GM18502 (cell line): ENCODE measurements at regions not wholly inside any gene's neighbourhood (a gene's known extent, or its start where the extent isn't known, plus 50 kb on each side); places are given as distances from the start of the nearest gene placed in this dataset.
"Not testable (repeated sequence)": the region's sequence is repeated elsewhere in the genome, so short reads cannot be mapped to it uniquely, and the experiment has no call there.

Experiments used
- ATAC-seq: cut with Tn5 transposase; IDR thresholded peaks from one replicate; pipeline ENCODE4 v1.9.1; 2021; ENCODE audit warnings: mild to moderate bottlenecking; ENCODE audit not compliant: unreplicated experiment, poor library complexity

DNA sequence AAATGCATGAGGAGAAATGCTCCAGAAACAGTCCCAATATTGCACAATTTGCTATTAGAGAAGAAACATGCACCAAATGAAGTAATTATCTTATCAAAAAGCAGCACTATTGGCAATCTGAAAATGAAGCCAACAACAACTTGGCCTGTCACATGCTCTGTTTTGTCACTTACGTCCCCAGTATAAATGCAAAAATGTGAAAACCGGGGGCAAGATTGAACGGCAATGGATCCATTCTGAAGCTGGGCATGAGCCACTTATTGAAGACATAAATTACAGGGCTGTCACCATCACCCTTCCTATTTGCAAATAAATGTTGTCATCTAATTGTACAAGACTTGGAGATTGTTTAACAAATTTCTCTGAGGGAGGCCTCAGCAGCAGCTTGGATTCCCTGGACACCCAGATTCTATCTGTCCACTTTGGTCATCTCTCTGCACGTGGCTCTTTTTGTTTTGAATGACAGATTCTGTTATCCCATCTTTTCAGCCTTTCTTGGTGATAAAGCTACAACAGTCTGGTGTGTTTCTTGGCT lies 180.2 kb upstream of the CDH5 start:
- no peak for ATAC-seq

- ATAC-seq: no peak
Observed at GRCh38 chr16:66182592-66182991, 183.9 kb upstream of the CDH5 start.

- ATAC-seq: no peak
Observed at GRCh38 chr16:66176731-66177130, 189.8 kb upstream of the CDH5 start.

DNA sequence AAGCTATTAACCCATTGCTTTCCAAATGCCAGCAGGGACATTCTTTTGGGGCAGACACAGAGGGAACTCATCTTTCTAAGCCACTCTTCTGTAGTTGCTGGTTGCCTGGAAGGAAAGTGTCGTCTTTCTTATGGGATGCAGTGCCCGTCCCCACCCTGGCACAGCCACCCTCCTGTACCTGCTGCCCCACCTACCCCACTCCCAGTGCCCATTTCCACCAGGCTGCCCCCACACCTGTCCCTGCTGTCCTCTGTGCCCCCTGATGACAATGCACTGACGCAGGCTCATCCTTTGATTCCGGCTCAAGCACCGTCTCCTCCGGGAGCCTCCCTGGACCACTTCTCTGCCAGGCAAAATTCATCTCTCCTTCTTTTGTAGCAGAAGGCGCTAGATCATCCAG lies 190.4 kb upstream of the CDH5 start:
- no peak for ATAC-seq

- no peak for ATAC-seq
Observed at GRCh38 chr16:66175636-66176035, 190.9 kb upstream of the CDH5 start.

DNA sequence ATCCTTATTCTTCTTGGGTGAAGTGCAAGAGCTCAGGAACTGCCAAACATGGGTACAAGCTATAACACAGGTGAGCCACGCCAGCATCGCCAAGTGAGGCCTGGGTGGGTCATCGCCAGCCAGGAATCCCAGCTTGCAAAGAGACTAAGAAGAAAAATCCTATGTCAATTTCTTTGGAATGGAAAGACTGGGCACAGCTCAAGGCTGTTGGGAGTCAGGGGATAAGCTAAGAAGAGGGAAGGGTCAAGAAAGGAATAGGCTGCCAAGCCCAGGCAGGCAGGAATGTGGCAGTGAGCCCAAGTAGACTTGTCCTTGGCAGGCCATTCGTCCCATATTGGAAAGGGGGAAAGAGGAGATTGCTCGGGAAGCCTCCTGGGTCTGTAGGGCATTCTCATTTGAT lies 191.4 kb upstream of the CDH5 start:
- ATAC-seq: no peak

DNA sequence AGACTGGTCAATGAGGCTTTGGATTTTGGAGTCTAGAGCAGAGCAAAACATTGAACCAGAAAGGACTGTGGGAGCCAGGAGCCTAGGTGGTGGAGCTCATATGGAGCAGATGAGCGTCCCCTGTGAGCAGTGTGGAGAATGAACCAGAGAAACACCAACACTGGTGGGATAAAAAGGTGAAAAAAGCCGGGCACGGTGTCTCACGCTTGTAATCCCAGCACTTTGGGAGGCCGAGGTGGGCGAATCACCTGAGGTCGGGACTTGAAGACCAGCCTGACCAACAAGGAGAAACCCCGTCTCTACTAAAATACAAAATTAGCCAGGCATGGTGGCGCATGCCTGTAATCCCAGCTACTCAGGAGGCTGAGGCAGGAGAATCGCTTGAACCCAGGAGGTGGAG lies 192.7 kb upstream of the CDH5 start:
- not testable (repeated sequence) for ATAC-seq

DNA sequence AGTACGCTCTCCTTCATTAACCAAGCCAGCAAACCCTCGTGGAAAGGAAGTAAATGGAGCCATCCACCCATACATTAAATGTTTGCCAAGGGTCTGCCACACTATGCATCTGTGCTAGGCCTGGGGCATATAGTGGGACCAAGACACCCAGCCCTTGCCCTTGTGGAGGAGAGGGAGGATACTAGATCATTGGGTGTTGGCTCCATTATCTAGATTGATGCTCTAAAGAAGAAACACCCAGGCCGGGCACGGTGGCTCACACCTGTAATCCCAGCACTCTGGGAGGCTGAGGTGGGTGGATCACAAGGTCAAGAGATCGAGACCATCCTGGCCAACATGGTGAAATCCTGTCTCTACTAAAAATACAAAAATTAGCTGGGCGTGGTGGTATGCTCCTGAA lies 193.3 kb upstream of the CDH5 start:
- not testable (repeated sequence) for ATAC-seq

DNA sequence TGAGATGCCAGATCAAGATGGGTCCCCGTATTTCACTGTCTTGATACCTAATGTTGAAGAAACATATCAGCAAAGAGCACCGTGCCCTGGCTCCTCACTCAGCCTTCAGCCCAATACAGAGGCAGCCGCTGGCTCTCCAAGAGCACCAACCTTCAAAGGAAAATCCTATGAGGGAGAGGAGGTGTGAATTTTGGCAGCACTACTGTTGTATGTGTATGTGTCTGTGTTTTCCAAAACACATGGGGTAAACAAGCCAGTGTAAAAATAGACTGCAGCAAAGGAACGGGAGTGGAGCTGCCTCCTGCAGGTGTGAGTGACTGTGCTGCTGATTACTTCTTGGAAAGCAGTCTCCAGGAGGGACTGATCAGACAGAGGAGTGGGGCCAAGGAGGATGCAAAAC lies 194.0 kb upstream of the CDH5 start:
- ATAC-seq: no peak

DNA sequence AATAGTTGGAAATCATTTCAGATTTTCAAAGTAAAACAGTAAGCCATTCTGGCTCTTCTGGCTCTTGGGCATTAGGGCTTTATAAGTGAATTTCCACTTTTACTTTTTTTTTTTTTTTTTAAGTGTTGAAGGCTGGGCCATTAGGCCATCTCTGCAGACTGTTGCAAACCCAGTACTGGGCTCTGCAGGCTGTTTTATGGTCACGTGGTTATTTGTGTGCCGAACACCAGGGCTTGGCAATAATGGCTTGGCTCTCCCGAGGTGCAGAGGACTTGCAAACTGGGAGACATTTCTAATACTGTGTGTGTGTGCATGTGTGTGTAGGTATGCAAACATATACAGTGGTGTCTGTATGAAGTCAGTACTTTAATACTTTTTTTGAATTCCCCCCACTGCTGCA lies 194.9 kb upstream of the CDH5 start:
- no peak for ATAC-seq

DNA sequence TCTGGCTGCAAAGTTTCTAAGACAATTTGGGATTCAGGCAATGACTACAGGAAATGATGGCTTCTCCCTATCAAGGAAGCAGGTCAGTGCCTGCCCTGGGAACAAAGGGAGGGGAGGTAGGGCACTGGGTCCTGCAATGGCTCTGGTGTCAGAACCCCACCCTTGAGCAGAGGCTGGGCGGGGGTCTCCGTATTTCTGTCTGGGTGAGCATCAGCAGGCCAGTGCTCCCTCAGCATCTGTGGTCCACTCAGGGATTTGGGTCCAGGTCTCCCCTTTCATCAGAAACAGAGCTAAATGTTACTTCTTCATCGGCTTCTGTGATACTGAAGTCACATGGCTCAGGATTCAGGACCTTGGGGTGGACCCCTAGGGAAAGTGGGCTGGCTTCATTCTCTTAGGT lies 195.5 kb upstream of the CDH5 start:
- no peak for ATAC-seq

GRCh38 chr16:66169817-66170216 lies 196.7 kb upstream of the CDH5 start:
- ATAC-seq: no peak

DNA sequence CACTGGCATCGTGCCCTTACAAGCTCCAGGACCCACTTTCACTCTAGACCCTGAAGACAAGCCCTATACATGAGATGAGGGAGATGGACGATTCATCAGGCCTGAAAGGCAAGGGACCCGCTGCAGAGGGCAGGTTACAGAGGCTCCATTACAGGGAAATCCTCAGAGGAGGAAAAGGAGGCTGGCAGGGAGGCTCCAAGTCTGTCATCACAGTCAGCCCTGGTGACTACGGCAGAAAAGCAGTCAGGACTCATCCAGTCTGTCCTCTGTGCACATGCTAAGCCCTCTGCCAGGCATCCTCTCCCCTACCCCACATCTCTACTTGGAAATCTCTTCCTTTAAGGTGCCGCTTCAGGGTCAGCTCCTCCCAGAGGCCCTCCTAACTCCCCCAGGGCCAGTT lies 197.7 kb upstream of the CDH5 start:
- ATAC-seq: no peak

DNA sequence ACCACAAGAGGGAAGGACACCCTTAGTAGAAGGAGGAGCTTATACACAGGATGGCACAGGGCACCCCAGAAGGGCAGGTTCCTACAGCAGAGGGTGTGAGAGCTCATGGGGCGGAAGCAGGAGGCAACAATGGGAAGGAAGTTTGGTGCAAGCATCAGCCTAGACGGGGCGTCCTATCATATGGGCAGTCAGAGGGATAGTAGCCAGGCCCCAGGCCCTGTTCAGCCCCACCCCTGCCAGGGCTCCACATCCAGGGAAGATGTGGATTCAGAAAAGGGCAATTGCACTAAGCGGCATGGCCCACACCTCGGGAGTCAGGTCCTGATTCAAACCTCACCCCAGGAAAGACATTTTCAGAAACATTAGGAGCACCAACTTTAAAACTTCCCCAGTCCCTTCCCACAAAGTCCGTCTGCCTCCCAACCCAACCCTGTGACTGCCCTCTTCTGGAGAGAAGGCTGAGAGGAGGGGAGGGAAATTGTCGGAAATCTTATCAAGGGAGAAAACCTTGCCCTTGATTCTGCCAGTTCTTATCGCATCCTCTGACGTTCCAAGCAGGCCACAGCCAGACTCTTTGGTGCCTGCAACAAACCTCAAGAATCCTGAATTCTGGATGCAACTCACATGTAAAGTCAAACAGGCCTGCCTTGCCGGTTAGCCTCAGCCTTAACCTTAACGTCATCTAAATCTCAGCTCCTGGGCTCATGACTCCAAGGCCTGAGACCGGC lies 198.8 kb upstream of the CDH5 start:
- ATAC-seq: no peak

DNA sequence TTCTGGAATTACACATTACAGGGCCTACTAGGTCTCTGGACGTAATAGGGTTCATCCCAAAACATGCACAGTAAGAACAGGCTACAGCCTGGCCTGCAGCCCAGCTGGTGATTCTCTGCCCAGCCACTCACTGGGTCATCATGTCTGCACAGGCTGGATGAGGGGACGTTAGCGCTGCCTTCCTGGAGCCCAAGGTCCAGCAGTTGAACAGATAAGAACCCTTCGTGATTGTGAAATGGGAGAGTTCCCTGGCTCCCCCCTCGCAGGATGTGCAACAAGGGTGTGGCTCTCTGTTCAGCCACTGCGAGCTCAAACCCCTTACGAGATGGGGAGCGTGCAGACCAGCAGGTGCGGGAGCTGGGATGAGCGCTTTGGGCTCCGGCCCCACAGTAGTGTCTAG lies 200.0 kb upstream of the CDH5 start:
- ATAC-seq: no peak

DNA sequence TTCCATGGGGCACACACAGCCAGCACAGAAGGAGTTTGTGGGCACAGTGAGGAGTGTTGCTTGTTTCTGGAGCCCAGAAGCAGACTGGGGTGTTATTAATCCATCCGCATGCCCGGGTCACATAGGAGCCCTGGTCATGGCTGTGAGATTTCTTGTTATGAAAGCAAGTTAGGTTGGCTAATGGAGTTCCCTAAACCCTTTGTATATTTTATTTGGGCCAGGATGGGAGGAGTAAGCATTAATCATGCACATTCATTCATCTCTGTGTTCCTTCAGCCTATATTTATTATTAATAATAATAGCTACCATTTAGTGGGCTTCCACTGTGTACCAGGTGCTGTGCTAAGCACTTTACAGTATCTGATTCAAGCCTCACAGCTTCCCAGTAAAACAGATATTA lies 200.6 kb upstream of the CDH5 start:
- ATAC-seq: no peak

DNA sequence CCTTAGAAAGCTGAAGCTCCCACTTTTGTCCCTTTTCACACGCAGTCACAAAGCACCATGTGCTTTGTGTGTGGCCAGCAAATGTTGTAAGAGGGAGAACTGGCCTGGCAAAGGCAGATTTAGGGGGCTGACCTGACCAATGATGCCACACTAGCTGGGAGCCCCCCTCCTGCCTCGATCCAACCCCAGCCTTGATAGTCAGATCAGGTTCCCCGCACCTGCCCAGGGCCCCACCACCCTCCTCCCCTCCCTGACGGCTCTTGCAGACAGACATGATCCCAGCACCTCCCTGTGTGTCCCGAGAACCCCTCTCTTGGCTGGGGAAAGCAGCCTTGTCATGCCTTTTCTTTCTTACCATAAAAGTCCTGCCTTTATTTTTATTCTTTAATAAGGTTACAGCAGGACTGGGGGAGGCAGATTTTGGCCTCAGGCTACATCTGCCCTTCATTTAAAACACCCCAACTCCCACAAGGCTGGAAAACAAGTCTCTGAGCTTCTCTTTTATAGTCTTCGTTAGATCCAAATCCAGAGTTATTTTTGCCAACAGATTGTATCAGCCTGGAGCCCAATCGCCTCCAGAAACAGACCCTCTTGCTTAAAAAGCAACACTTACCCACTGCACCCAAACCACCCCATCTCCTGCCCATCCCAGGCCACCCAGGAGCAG lies 201.8 kb upstream of the CDH5 start:
- ATAC-seq: no peak

DNA sequence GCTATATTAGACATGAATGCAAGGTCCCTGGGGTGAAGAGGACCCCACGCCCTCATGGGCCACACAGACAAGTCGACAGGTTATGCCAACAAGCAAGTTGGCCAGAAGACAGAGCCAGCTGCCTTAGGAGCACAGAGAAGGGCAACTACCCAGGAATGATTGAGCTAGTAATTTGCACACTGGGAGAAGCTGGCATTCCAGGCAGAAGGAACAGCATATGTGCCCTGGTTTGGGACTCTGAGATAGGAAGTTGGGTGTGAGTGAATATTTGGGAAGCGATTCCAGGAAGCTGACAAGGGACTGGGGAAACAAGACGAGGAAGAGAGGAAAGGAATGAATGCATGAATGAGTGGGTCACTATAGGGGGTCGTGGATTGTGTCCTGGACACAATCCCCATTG lies 203.7 kb upstream of the CDH5 start:
- ATAC-seq: no peak

DNA sequence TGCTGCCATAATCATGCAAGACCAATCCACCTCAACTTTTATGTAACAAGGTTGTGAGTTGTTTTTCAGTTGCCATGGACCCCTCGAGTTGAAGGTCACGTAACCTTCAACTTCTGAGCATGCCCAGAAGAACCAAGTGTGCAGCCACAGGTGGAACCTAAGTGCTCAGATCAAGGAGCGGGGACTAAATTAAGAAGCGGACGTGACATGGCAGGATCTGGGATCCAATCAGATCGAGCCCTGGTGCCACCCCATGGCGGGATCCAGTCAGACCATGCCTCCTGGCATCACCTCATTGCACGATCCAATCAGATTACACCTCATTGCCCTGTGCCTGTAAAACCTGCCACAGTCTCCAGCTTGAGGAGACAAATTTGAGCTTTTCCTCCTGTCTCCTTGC lies 204.5 kb upstream of the CDH5 start:
- ATAC-seq: no peak

DNA sequence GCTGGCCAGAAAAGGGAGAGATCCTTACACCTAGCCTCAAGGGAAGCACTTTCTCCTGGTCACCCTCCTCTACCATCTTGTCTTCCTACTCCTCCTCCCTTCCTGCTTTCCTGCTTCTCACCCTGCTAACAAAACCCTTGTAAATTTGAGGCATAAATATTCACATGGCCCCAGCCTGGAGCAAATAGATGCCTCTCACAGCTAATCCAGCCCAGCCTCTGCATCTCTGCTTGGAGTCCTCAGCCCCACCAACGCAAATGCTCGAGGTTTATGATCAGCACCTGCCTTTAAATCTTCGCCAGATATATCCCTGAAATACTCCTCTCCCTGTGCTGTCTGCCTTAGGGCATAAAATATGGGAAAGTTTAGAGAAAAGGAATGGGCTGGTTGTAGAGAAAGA lies 205.2 kb upstream of the CDH5 start:
- no peak for ATAC-seq

DNA sequence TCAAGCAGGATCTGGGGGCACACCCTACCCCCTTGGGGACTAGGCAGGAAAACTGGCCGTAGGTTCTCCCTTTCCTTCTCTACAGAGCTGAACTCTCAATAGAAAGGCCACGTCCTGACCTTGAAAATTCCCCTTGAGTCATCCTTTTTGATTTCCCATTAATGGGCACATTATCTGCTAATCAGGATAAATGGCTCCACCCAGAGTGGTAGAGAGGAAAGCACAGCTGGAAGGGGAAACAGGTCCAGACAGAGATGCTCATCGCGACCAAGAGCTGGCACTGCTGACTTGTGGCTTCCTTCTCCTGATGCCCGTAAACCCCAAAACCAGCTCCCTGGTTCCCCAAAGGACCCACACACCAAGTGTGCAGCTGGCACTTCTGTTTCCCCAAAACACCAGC lies 206.5 kb upstream of the CDH5 start:
- no peak for ATAC-seq

GRCh38 chr16:66156538-66156937 lies 210.0 kb upstream of the CDH5 start:
- no peak for ATAC-seq
